ENCODE measurements at regions not wholly inside any gene's neighbourhood (a gene's known extent, or its start where the extent isn't known, plus 50 kb on each side); places are given as distances from the start of the nearest gene placed in this dataset.

- TF ChIP-seq CTCF (IDR thresholded peaks at IDR 0.05) (no peak), NR3C1 (CRISPR knock-in tag; conservative IDR thresholded peaks at IDR 0.05; ENCODE audit: low read depth) (no peak), MAX (CRISPR knock-in tag; IDR thresholded peaks at IDR 0.05) (no peak)
These were observed 390.9 kb downstream of the ADAM29 start for GRCh38 chr4:175309041-175309440.

Measured in WTC11 (cell line).